ENCODE measurements at regions not wholly inside any gene's neighbourhood (a gene's known extent, or its start where the extent isn't known, plus 50 kb on each side); places are given as distances from the start of the nearest gene placed in this dataset.

- TF ChIP-seq CTCF (IDR thresholded peaks at IDR 0.05; ENCODE audit: insufficient read depth, low read length, poor library complexity, severe bottlenecking) (no peak), EZH2phosphoT487 (conservative IDR thresholded peaks at IDR 0.05; ENCODE audit: low read length) (no peak)
Observed at GRCh38 chr5:162217037-162217436, 149.5 kb downstream of the GABRG2 start.

Data from SU-DHL-6 (cell line).